ENCODE measurements at regions not wholly inside any gene's neighbourhood (a gene's known extent, or its start where the extent isn't known, plus 50 kb on each side); places are given as distances from the start of the nearest gene placed in this dataset.

GRCh38 chr3:194271460-194272035 is 79.6 kb downstream of the CPN2 start:
- no peak overlapping the region for H3K4me3 ChIP-seq (replicated peaks; ENCODE audit: low read depth, low read length)

GRCh38 chr3:194272221-194272620 is 78.9 kb downstream of the CPN2 start:
- TF ChIP-seq CTCF (IDR thresholded peaks at IDR 0.05; ENCODE audit: low read depth, low read length, missing control alignments): no peak
- DNase-seq (ENCODE audit: extremely low read depth, low read depth): no peak

More at GRCh38 chr3:194271460-194272035, 79.6 kb downstream of the CPN2 start:
- DNase-seq (ENCODE audit: extremely low read depth, low read depth): no peak
- TF ChIP-seq CTCF (IDR thresholded peaks at IDR 0.05; ENCODE audit: low read depth, low read length, missing control alignments): no peak

GRCh38 chr3:194272861-194273742 is 78.0 kb downstream of the CPN2 start:
- no peak overlapping the region for H3K4me3 ChIP-seq (replicated peaks; ENCODE audit: low read depth, low read length)
- DNase-seq (ENCODE audit: extremely low read depth, low read depth): peak; percentile 86
- no peak for TF ChIP-seq CTCF (IDR thresholded peaks at IDR 0.05; ENCODE audit: low read depth, low read length, missing control alignments)

More at GRCh38 chr3:194272221-194272620, 78.9 kb downstream of the CPN2 start:
- H3K4me3 ChIP-seq (replicated peaks; ENCODE audit: low read depth, low read length): no peak overlapping the region

GRCh38 chr3:194273743-194274310 is 77.3 kb downstream of the CPN2 start:
- TF ChIP-seq CTCF (IDR thresholded peaks at IDR 0.05; ENCODE audit: low read depth, low read length, missing control alignments): no peak
- DNase-seq (ENCODE audit: extremely low read depth, low read depth): no peak
- no peak overlapping the region for H3K4me3 ChIP-seq (replicated peaks; ENCODE audit: low read depth, low read length)

- H3K4me3 ChIP-seq (replicated peaks; ENCODE audit: low read depth, low read length): no peak overlapping the region
- TF ChIP-seq CTCF (IDR thresholded peaks at IDR 0.05; ENCODE audit: low read depth, low read length, missing control alignments): no peak
- DNase-seq (ENCODE audit: extremely low read depth, low read depth): no peak
Observed at GRCh38 chr3:194274424-194275085, 76.6 kb downstream of the CPN2 start.

GRCh38 chr3:194275291-194275690 is 75.8 kb downstream of the CPN2 start:
- DNase-seq (ENCODE audit: extremely low read depth, low read depth): no peak
- no peak overlapping the region for H3K4me3 ChIP-seq (replicated peaks; ENCODE audit: low read depth, low read length)
- no peak for TF ChIP-seq CTCF (IDR thresholded peaks at IDR 0.05; ENCODE audit: low read depth, low read length, missing control alignments)

All from HFF-Myc (cell line).